Smooth muscle cell (in vitro differentiated cells): ENCODE measurements at regions not wholly inside any gene's neighbourhood (a gene's known extent, or its start where the extent isn't known, plus 50 kb on each side); places are given as distances from the start of the nearest gene placed in this dataset.

Source experiments
- DNase-seq: peaks from one replicate; lab custom pipeline; 2025; ENCODE audit not compliant: unreplicated experiment; lab: John Stamatoyannopoulos, UW
- H2AFZ ChIP-seq: fragments of 200-600 bp; sonication (generic); 2 replicates; pipeline ENCODE4 v1.6.0; 2016; ENCODE audit warnings: antibody characterized with exemption, low read depth, mild to moderate bottlenecking
- H3F3A ChIP-seq: fragments of 200-600 bp; sonication (generic); 2 replicates; pipeline ENCODE4 v1.6.0; 2017; ENCODE audit warnings: antibody characterized with exemption, low read depth
- H3K27ac ChIP-seq: fragments of 200-600 bp; sonication (generic); 2 replicates; pipeline ENCODE4 v1.5.1; 2016; ENCODE audit warnings: low read depth, mild to moderate bottlenecking
- H3K27me3 ChIP-seq: fragments of 200-600 bp; sonication (generic); 2 replicates; pipeline ENCODE4 v1.6.1; 2016; ENCODE audit warnings: low read depth, mild to moderate bottlenecking
- H3K36me3 ChIP-seq: fragments of 200-600 bp; sonication (generic); 2 replicates; pipeline ENCODE4 v1.5.1; 2016; ENCODE audit warnings: low read depth
- H3K4me1 ChIP-seq: fragments of 200-600 bp; sonication (generic); 2 replicates; pipeline ENCODE4 v1.5.1; 2016; ENCODE audit warnings: low read depth
- H3K4me2 ChIP-seq: fragments of 200-600 bp; sonication (generic); 2 replicates; pipeline ENCODE4 v1.6.0; 2016; ENCODE audit warnings: mild to moderate bottlenecking
- H3K4me3 ChIP-seq: fragments of 200-600 bp; sonication (generic); 2 replicates; pipeline ENCODE4 v1.5.1; 2016; ENCODE audit warnings: mild to moderate bottlenecking
- H3K79me2 ChIP-seq: fragments of 200-600 bp; sonication (generic); 2 replicates; pipeline ENCODE4 v1.6.0; 2016; ENCODE audit warnings: low read depth, mild to moderate bottlenecking
- H3K9ac ChIP-seq: fragments of 200-600 bp; sonication (generic); 2 replicates; pipeline ENCODE4 v1.6.0; 2016; ENCODE audit warnings: low read depth
- H3K9me3 ChIP-seq: fragments of 200-600 bp; sonication (generic); replicated peaks from 2 replicates; pipeline ENCODE4 v1.5.1; 2016; ENCODE audit warnings: low read depth
- H4K20me1 ChIP-seq: fragments of 200-600 bp; sonication (generic); 2 replicates; pipeline ENCODE4 v1.6.0; 2016; ENCODE audit warnings: low read depth
- CTCF ChIP-seq: fragments of 200-600 bp; sonication (generic); IDR thresholded peaks from 2 replicates; pipeline ENCODE4 v1.5.1; 2017; ENCODE audit warnings: borderline replicate concordance, mild to moderate bottlenecking, antibody characterized with exemption; ENCODE audit not compliant: insufficient read depth, poor library complexity, severe bottlenecking
- WGBS: methylation state at CpG from one replicate; pipeline ENCODE4 v1.1.7; 2016; ENCODE audit warnings: low lambda C conversion rate; 5-methylcytosine and 5-hydroxymethylcytosine counted together

GRCh38 chr14:30204431-30204980, 276.9 kb upstream of the PRKD1 start:
- no peaks in the 10 kb centered on the region for H4K20me1 ChIP-seq
- H3K36me3 ChIP-seq, result no peaks in the 10 kb centered on the region
- no peaks in the 10 kb centered on the region for H3K27me3 ChIP-seq
- H3K9me3 ChIP-seq, result no peaks in the 10 kb centered on the region
- no peak overlapping the region for H3K4me3 ChIP-seq
- WGBS, result 95% methylated on average over 2 of the region's 2 CpGs
- no peak overlapping the region for H3K4me2 ChIP-seq
- H3K27ac ChIP-seq, result no peak overlapping the region
- no peak for TF ChIP-seq CTCF
- H3K4me1 ChIP-seq, result no peaks in the 10 kb centered on the region
- no peak overlapping the region for H3K9ac ChIP-seq
- DNase-seq, result no peak
- H3F3A ChIP-seq, result no peaks in the 10 kb centered on the region
- no peaks in the 10 kb centered on the region for H3K79me2 ChIP-seq
- no peak overlapping the region for H2AFZ ChIP-seq

GRCh38 chr14:30209136-30209535, 281.5 kb upstream of the PRKD1 start:
- Histone ChIP-seq H3K79me2 (no peaks in the 10 kb centered on the region), H3K9ac (no peak overlapping the region), H3K27ac (no peak overlapping the region), H3K4me2 (no peak overlapping the region), H3K4me1 (no peaks in the 10 kb centered on the region), H3K36me3 (no peaks in the 10 kb centered on the region), H3K27me3 (no peaks in the 10 kb centered on the region), H4K20me1 (no peaks in the 10 kb centered on the region), H3K9me3 (no peaks in the 10 kb centered on the region), H3F3A (no peaks in the 10 kb centered on the region), H3K4me3 (no peak overlapping the region), H2AFZ (no peak overlapping the region)
- no peak for DNase-seq
- no peak for TF ChIP-seq CTCF
- WGBS, result 83% methylated on average over 1 of the region's 1 CpG

GRCh38 chr14:30210630-30211029, 283.0 kb upstream of the PRKD1 start:
- DNase-seq, result no peak
- no peak overlapping the region for H3K27ac ChIP-seq
- no peaks in the 10 kb centered on the region for H4K20me1 ChIP-seq
- no peaks in the 10 kb centered on the region for H3K27me3 ChIP-seq
- H3K9ac ChIP-seq, result no peak overlapping the region
- 89% methylated on average over 4 of the region's 4 CpGs for WGBS
- no peaks in the 10 kb centered on the region for H3K79me2 ChIP-seq
- H2AFZ ChIP-seq, result no peak overlapping the region
- no peaks in the 10 kb centered on the region for H3F3A ChIP-seq
- no peak overlapping the region for H3K4me3 ChIP-seq
- no peak for TF ChIP-seq CTCF
- H3K4me2 ChIP-seq, result no peak overlapping the region
- H3K9me3 ChIP-seq, result no peaks in the 10 kb centered on the region
- H3K4me1 ChIP-seq, result no peaks in the 10 kb centered on the region
- H3K36me3 ChIP-seq, result no peaks in the 10 kb centered on the region

GRCh38 chr14:30211326-30211725, 283.7 kb upstream of the PRKD1 start:
- Histone ChIP-seq H3F3A (no peaks in the 10 kb centered on the region), H3K27ac (no peak overlapping the region), H3K79me2 (no peaks in the 10 kb centered on the region), H3K9ac (no peak overlapping the region), H3K4me1 (no peaks in the 10 kb centered on the region), H3K27me3 (no peaks in the 10 kb centered on the region), H3K36me3 (no peaks in the 10 kb centered on the region), H3K4me3 (no peak overlapping the region), H2AFZ (no peak overlapping the region), H3K4me2 (no peak overlapping the region), H4K20me1 (no peaks in the 10 kb centered on the region), H3K9me3 (no peaks in the 10 kb centered on the region)
- TF ChIP-seq CTCF, result no peak
- DNase-seq, result no peak
